Left lung (tissue), 4 donors: ENCODE measurements at regions not wholly inside any gene's neighbourhood (a gene's known extent, or its start where the extent isn't known, plus 50 kb on each side); places are given as distances from the start of the nearest gene placed in this dataset.
"Not testable (repeated sequence)": the region's sequence is repeated elsewhere in the genome, so short reads cannot be mapped to it uniquely, and the experiment has no call there.

Source experiments
- ATAC-seq: fragments of 200-7000 bp; cut with Tn5 transposase; one replicate; pipeline ENCODE4 v1.9.1; 2020; ENCODE audit warnings: moderate library complexity
- DNase-seq, 4 donors: peaks; one replicate each; pipeline ENCODE4 v3.0.0-alpha.2; 2013 to 2020
- H3K27ac ChIP-seq, 2 donors: fragments of 200-600 bp; sonication (generic) in 1 of 2; one replicate each; pipeline versions ENCODE4 v1.5.0 to v1.8.0; 2020 to 2021
- H3K27me3 ChIP-seq, 2 donors: fragments of 200-600 bp; sonication (generic) in 1 of 2; one replicate each; pipeline versions ENCODE4 v1.5.0 to v1.8.0; 2020 to 2021
- H3K36me3 ChIP-seq, 2 donors: fragments of 200-600 bp; sonication (generic) in 1 of 2; one replicate each; pipeline versions ENCODE4 v1.5.0 to v1.8.0; 2020 to 2021
- H3K4me1 ChIP-seq, 2 donors: fragments of 200-600 bp; one replicate each; pipeline ENCODE4 v1.8.0; 2021
- H3K4me3 ChIP-seq, 2 donors: fragments of 200-600 bp; sonication (generic) in 1 of 2; one replicate each; pipeline versions ENCODE4 v1.5.0 to v1.8.0; 2020 to 2021; ENCODE audit warnings: mild to moderate bottlenecking in 1 of 2
- H3K9me3 ChIP-seq, 2 donors: fragments of 200-600 bp; sonication (generic) in 1 of 2; one replicate each; pipeline versions ENCODE4 v1.5.0 to v1.8.0; 2020 to 2021
- intact Hi-C, 2 donors: fragments of 100-400 bp; cut with DNase I; formaldehyde crosslinking; loops; one replicate each; pipeline versions ENCODE4 v1.11.2 to v1.14.2; 2022
- TF ChIP-seq, protein P1 (sequence below), 2 donors: fragments of 200-600 bp; sonication (generic) in 1 of 2; IDR thresholded peaks; one replicate each; pipeline versions ENCODE4 v1.5.0 to v1.8.0; 2021; ENCODE audit warnings: antibody characterized with exemption in 2 of 2
- donor health status: DM: no; HTN: yes; CAD: no.
- donor health status: DM: no; HTN: no; CAD: no.

- H3K4me1 ChIP-seq, intact Hi-C loops, H3K4me3 ChIP-seq, H3K27ac ChIP-seq, DNase-seq, ATAC-seq, H3K27me3 ChIP-seq, H3K36me3 ChIP-seq: not testable (repeated sequence)
- peaks cover 0 to 16% of the 10 kb centered on the region in 2 donors for H3K9me3 ChIP-seq
Measured at GRCh38 chr20:30164389-30164788, 1093.1 kb upstream of the DEFB115 start.

- peaks cover 0 to 10% of the 10 kb centered on the region in 2 donors for H3K9me3 ChIP-seq
- H3K4me1 ChIP-seq, result no peaks in the 10 kb centered on the region
- H3K4me3 ChIP-seq, result no peak overlapping the region
- intact Hi-C loops, result no loop called here
- H3K27ac ChIP-seq, result no peak overlapping the region
- no peaks in the 10 kb centered on the region for H3K36me3 ChIP-seq
- ATAC-seq, result no peak
- DNase-seq, result peak in 1 of 4 donors; percentile 41
- H3K27me3 ChIP-seq, result no peaks in the 10 kb centered on the region
- TF ChIP-seq, protein P1, sequence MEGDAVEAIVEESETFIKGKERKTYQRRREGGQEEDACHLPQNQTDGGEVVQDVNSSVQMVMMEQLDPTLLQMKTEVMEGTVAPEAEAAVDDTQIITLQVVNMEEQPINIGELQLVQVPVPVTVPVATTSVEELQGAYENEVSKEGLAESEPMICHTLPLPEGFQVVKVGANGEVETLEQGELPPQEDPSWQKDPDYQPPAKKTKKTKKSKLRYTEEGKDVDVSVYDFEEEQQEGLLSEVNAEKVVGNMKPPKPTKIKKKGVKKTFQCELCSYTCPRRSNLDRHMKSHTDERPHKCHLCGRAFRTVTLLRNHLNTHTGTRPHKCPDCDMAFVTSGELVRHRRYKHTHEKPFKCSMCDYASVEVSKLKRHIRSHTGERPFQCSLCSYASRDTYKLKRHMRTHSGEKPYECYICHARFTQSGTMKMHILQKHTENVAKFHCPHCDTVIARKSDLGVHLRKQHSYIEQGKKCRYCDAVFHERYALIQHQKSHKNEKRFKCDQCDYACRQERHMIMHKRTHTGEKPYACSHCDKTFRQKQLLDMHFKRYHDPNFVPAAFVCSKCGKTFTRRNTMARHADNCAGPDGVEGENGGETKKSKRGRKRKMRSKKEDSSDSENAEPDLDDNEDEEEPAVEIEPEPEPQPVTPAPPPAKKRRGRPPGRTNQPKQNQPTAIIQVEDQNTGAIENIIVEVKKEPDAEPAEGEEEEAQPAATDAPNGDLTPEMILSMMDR (IDR thresholded peaks at IDR 0.05), result no peak
Measured at GRCh38 chr20:30167540-30167939, 1089.9 kb upstream of the DEFB115 start.

DNA sequence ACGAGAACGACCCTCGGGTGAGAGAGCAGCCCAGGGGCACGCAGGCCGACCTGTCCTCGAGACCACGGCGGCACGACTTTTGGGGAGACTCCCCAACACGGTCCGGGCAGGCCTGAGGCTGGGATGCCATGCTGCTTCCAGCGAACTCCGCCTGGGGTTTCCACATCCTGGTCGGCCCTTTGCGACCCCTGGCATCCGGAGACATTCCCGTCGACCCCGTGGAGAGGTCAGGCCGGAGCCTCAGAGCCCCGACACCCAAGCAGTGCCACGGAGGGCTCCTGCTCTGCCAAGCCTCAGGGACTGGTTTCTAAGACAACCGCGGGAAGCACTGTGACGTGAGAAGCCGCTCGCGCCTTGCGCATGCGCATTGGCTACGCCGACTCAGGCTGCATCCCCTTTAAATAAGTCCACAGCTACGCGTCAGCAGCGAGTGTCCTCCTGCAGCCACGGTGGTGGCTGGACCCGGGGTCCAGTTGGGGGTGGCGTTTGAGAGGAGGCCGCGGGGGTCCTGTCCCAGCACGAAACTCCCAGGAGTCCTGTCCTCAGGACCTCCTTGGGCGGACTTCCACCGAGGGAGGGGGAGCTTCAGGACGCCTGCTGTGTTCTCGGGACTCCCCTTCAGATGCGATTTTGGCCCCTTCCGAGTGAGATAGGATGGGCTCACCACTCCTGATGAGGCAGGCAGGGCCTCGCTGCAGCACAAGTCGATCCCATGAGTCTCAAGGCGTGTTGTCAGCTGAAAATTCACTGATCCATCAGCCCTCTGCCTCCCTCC is 1089.3 kb upstream of the DEFB115 start:
- H3K27me3 ChIP-seq, result no peaks in the 10 kb centered on the region
- no peak overlapping the region for H3K27ac ChIP-seq
- intact Hi-C loops, result no loop called here
- DNase-seq, result peak in 2 of 4 donors; percentile 26 to 75
- ATAC-seq, result no peak
- no peaks in the 10 kb centered on the region for H3K36me3 ChIP-seq
- H3K4me1 ChIP-seq, result no peaks in the 10 kb centered on the region
- H3K4me3 ChIP-seq, result no peak overlapping the region
- H3K9me3 ChIP-seq, result peaks cover 0 to 14% of the 10 kb centered on the region in 2 donors
- TF ChIP-seq, protein P1 (IDR thresholded peaks at IDR 0.05), result no peak

GRCh38 chr20:30168800-30169138 is 1088.7 kb upstream of the DEFB115 start:
- TF ChIP-seq, protein P1 (IDR thresholded peaks at IDR 0.05), result no peak
- no peaks in the 10 kb centered on the region for H3K4me1 ChIP-seq
- ATAC-seq (no peak), DNase-seq (peak in 1 of 4 donors; percentile 37)
- H3K27ac ChIP-seq, result no peak overlapping the region
- H3K36me3 ChIP-seq, result no peaks in the 10 kb centered on the region
- intact Hi-C loops, result no loop called here
- H3K9me3 ChIP-seq, result peaks cover 0 to 16% of the 10 kb centered on the region in 2 donors
- no peak overlapping the region for H3K4me3 ChIP-seq
- H3K27me3 ChIP-seq, result no peaks in the 10 kb centered on the region

DNA sequence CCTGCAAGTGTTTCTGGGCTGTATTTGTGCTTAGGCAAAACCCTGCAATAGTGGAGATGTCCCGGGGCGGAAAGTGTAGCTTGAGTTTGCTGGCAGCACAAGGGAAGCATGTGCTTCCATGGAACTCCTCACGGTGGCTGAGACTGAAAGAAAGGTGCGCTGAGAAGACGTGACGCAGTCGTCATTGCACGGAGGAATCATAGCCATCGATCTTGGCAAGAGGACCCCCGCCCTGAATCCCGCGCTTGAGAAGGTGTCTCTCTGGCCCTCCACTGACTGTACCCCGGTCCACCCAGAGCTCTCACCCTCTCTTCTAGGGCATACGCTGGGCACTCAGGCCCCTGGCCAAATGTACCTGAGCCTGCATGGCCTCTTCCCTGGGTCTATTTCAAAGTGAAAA is 1081.8 kb upstream of the DEFB115 start:
- ATAC-seq (no peak), DNase-seq (peak in 1 of 4 donors; percentile 39)
- H3K27me3 ChIP-seq, result no peaks in the 10 kb centered on the region
- intact Hi-C loops, result no loop called here
- TF ChIP-seq, protein P1 (IDR thresholded peaks at IDR 0.05), result no peak
- no peak overlapping the region for H3K27ac ChIP-seq
- H3K36me3 ChIP-seq, result no peaks in the 10 kb centered on the region
- H3K4me1 ChIP-seq, result no peaks in the 10 kb centered on the region
- H3K9me3 ChIP-seq, result peaks cover 0 to 6% of the 10 kb centered on the region in 2 donors
- H3K4me3 ChIP-seq, result no peak overlapping the region

- DNase-seq, H3K4me1 ChIP-seq, H3K9me3 ChIP-seq, H3K27me3 ChIP-seq, ATAC-seq, H3K27ac ChIP-seq, H3K36me3 ChIP-seq, intact Hi-C loops, H3K4me3 ChIP-seq: not testable (repeated sequence)
Measured at GRCh38 chr20:30183124-30183523, 1074.3 kb upstream of the DEFB115 start.

GRCh38 chr20:30191785-30192184 is 1065.7 kb upstream of the DEFB115 start:
- DNase-seq, H3K27ac ChIP-seq, H3K4me1 ChIP-seq, H3K36me3 ChIP-seq, H3K27me3 ChIP-seq, H3K9me3 ChIP-seq, H3K4me3 ChIP-seq, ATAC-seq, intact Hi-C loops: not testable (repeated sequence)

- ATAC-seq, H3K36me3 ChIP-seq, H3K27ac ChIP-seq, H3K4me3 ChIP-seq, H3K27me3 ChIP-seq, DNase-seq, H3K9me3 ChIP-seq, intact Hi-C loops, H3K4me1 ChIP-seq: not testable (repeated sequence)
Measured at GRCh38 chr20:30234477-30234876, 1023.0 kb upstream of the DEFB115 start.

GRCh38 chr20:30275073-30275472 is 982.4 kb upstream of the DEFB115 start:
- H3K4me3 ChIP-seq, H3K27me3 ChIP-seq, DNase-seq, H3K27ac ChIP-seq, H3K4me1 ChIP-seq, H3K9me3 ChIP-seq, intact Hi-C loops, H3K36me3 ChIP-seq, ATAC-seq: not testable (repeated sequence)
